ENCODE measurements at regions not wholly inside any gene's neighbourhood (a gene's known extent, or its start where the extent isn't known, plus 50 kb on each side); places are given as distances from the start of the nearest gene placed in this dataset.

- TF ChIP-seq, protein P1, sequence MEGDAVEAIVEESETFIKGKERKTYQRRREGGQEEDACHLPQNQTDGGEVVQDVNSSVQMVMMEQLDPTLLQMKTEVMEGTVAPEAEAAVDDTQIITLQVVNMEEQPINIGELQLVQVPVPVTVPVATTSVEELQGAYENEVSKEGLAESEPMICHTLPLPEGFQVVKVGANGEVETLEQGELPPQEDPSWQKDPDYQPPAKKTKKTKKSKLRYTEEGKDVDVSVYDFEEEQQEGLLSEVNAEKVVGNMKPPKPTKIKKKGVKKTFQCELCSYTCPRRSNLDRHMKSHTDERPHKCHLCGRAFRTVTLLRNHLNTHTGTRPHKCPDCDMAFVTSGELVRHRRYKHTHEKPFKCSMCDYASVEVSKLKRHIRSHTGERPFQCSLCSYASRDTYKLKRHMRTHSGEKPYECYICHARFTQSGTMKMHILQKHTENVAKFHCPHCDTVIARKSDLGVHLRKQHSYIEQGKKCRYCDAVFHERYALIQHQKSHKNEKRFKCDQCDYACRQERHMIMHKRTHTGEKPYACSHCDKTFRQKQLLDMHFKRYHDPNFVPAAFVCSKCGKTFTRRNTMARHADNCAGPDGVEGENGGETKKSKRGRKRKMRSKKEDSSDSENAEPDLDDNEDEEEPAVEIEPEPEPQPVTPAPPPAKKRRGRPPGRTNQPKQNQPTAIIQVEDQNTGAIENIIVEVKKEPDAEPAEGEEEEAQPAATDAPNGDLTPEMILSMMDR (IDR thresholded peaks at IDR 0.05): no peak
- TF ChIP-seq EP300 (IDR thresholded peaks at IDR 0.05): no peak
- TF ChIP-seq POLR2A (IDR thresholded peaks at IDR 0.05): no peak
- Histone ChIP-seq H3K4me3 (no peak overlapping the region), H3K27ac (no peak overlapping the region), H3K4me1 (no peaks in the 10 kb centered on the region), H3K9me3 (no peaks in the 10 kb centered on the region), H3K36me3 (no peaks in the 10 kb centered on the region), H3K27me3 (no peaks in the 10 kb centered on the region)
- no peak for DNase-seq (ENCODE audit: low spot score in 2 of 2)
- 83 to 89% methylated on average over 2 of the region's 2 CpGs for WGBS, 2 donors
Measured at GRCh38 chr14:23712287-23712686, 76.1 kb downstream of the DHRS2 start.

DNA sequence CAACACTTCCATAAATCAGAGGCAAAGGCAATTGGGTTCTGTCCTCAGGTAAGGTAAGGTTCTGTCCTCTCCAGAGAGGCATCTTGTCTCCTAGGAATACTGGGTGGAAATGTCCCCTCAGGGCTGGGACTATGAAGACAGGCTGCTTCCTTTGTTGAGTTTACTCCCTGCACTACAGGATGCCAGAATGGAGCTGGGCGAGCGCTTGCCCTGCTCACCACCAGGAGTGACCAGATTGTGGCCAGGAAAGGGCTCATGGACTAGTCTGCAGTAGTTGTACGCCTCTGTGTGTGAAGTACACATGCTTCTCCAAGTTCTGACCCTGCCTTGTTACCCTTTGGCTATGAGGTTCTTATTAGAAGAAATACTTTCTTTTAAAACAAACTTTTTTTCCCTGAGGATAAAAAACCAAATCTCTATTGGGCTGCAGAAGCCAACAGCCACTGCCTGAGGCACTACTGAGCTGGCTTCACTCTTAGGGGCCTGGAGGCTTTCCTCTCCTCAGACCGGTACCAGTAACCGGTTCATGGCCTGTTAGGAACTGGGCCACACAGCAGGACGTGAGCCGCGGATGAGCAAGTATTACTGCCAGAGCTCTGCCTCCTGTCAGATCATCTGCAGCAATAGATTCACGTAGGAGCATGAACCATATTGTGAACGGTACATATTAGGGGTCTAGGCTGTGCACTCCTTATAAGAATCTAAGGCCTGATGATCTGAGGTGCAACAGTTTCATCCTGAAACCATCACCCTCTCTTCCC is 83.2 kb downstream of the DHRS2 start:
- DNase-seq (ENCODE audit: low spot score in 2 of 2): no peak
- H3K27me3 ChIP-seq: no peaks in the 10 kb centered on the region
- H3K4me1 ChIP-seq: no peaks in the 10 kb centered on the region
- H3K27ac ChIP-seq: no peak overlapping the region
- no peaks in the 10 kb centered on the region for H3K36me3 ChIP-seq
- TF ChIP-seq POLR2A (IDR thresholded peaks at IDR 0.05) (no peak), EP300 (IDR thresholded peaks at IDR 0.05) (no peak)
- TF ChIP-seq, protein P1 (IDR thresholded peaks at IDR 0.05): no peak
- no peaks in the 10 kb centered on the region for H3K9me3 ChIP-seq
- 76 to 83% methylated on average over 10 of the region's 10 CpGs for WGBS, 2 donors
- no peak overlapping the region for H3K4me3 ChIP-seq

DNA sequence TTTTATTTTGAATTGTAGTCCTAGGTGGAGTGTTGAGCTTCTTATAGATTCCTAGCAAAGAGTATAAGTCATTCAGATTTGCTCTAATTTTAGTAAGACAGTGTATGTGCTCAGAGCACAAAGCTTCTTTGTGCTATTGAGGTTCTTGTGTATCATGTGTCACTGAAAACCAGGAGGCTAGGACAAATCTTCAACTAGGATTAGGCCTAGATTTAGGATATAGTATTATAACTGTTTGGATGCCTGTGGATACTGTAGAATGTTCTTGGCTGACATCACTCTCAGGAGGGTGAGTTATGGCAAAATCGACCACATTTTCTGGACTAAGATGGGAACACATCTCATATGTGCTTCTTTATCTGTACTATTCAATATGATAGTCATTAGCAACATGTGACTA is 86.5 kb downstream of the DHRS2 start:
- Histone ChIP-seq H3K27ac (no peak overlapping the region), H3K4me3 (no peak overlapping the region)

DNA sequence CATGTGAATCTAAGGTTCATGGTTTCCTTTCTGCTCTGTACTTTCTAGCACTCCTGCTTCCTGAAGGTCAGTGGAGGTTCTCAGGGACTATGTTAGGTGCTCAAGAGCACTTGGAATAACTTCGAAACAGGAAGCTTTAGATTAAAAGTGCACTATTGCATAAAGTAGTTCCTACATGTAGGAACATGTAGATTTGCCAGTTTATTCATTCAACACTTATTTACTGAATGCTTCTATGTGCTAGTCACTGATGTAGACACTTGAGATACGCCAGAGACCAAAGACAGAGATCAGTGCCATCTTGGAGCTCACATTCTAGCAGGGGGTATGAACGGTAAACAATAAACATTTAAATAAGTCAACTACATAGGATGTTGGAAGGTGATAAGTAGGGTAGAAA is 87.7 kb downstream of the DHRS2 start:
- no peaks in the 10 kb centered on the region for H3K36me3 ChIP-seq
- no peaks in the 10 kb centered on the region for H3K4me1 ChIP-seq
- no peak for TF ChIP-seq POLR2A (IDR thresholded peaks at IDR 0.05)
- no peak for TF ChIP-seq EP300 (IDR thresholded peaks at IDR 0.05)
- TF ChIP-seq, protein P1 (IDR thresholded peaks at IDR 0.05): no peak
- DNase-seq (ENCODE audit: low spot score in 2 of 2): no peak
- WGBS, 2 donors: 86 to 94% methylated on average over 3 of the region's 3 CpGs
- no peak overlapping the region for H3K4me3 ChIP-seq
- no peaks in the 10 kb centered on the region for H3K9me3 ChIP-seq
- H3K27me3 ChIP-seq: no peaks in the 10 kb centered on the region
- no peak overlapping the region for H3K27ac ChIP-seq

More for the DNA sequence above, 86.5 kb downstream of the DHRS2 start:
- no peak for TF ChIP-seq POLR2A (IDR thresholded peaks at IDR 0.05)
- TF ChIP-seq EP300 (IDR thresholded peaks at IDR 0.05): no peak
- TF ChIP-seq, protein P1 (IDR thresholded peaks at IDR 0.05): no peak
- 39 to 43% methylated on average over 1 of the region's 1 CpG for WGBS, 2 donors
- H3K36me3 ChIP-seq: no peaks in the 10 kb centered on the region
- no peak for DNase-seq (ENCODE audit: low spot score in 2 of 2)
- H3K9me3 ChIP-seq: no peaks in the 10 kb centered on the region
- H3K27me3 ChIP-seq: no peaks in the 10 kb centered on the region
- H3K4me1 ChIP-seq: no peaks in the 10 kb centered on the region

- no peaks in the 10 kb centered on the region for H3K4me1 ChIP-seq
- WGBS, 2 donors: 81 to 82% methylated on average over 3 of the region's 3 CpGs
- no peak overlapping the region for H3K27ac ChIP-seq
- no peaks in the 10 kb centered on the region for H3K27me3 ChIP-seq
- H3K4me3 ChIP-seq: no peak overlapping the region
- no peaks in the 10 kb centered on the region for H3K9me3 ChIP-seq
- no peaks in the 10 kb centered on the region for H3K36me3 ChIP-seq
- TF ChIP-seq EP300 (IDR thresholded peaks at IDR 0.05): no peak
- no peak for TF ChIP-seq POLR2A (IDR thresholded peaks at IDR 0.05)
- TF ChIP-seq, protein P1 (IDR thresholded peaks at IDR 0.05): no peak
- no peak for DNase-seq (ENCODE audit: low spot score in 2 of 2)
Measured at GRCh38 chr14:23725528-23725927, 89.4 kb downstream of the DHRS2 start.
